Stomach (tissue), 8 donors: ENCODE measurements at regions not wholly inside any gene's neighbourhood (a gene's known extent, or its start where the extent isn't known, plus 50 kb on each side); places are given as distances from the start of the nearest gene placed in this dataset.

ENCODE experiments used
- DNase-seq, 2 donors: peaks; one replicate each; pipeline versions ENCODE4 v3.0.0 to v3.0.0-alpha.2; 2013 to 2019
- H3K27ac ChIP-seq, 5 donors: fragments of 200-600 bp in 4 of 5; sonication (generic) in 4 of 5; one replicate each; pipeline ENCODE4 v1.5.1; 2013 to 2019; ENCODE audit warnings: mild to moderate bottlenecking in 1 of 5, moderate library complexity in 1 of 5
- H3K27me3 ChIP-seq, 3 donors: fragments of 200-600 bp; sonication (generic); one replicate each; pipeline ENCODE4 v1.5.1; 2017 to 2019; ENCODE audit warnings: mixed run types in 1 of 3
- H3K36me3 ChIP-seq, 4 donors: fragments of 200-600 bp; sonication (generic); 1 replicate in 3 of 4; 2 replicates in 1 of 4; pipeline ENCODE4 v1.5.1; 2016 to 2019
- H3K4me1 ChIP-seq, 4 donors: fragments of 200-600 bp; sonication (generic); one replicate each; pipeline ENCODE4 v1.5.1; 2016 to 2019
- H3K4me3 ChIP-seq, 4 donors: fragments of 200-600 bp; sonication (generic) in 3 of 4; one replicate each; pipeline ENCODE4 v1.5.1; 2016 to 2019; ENCODE audit warnings: mild to moderate bottlenecking in 1 of 4
- H3K9me3 ChIP-seq, 4 donors: fragments of 200-600 bp; sonication (generic); one replicate each; pipeline ENCODE4 v1.5.1; 2016 to 2019
- CTCF ChIP-seq, 7 experiments: fragments of 450-650 bp in 4 of 7; fragments of 200-600 bp in 3 of 7; sonication (generic) in 3 of 7; IDR thresholded peaks; one replicate each; pipeline ENCODE4 v1.5.1; 2016 to 2019; ENCODE audit warnings: antibody characterized with exemption in 7 of 7, control low read depth in 2 of 7, mild to moderate bottlenecking in 1 of 7
- EP300 ChIP-seq: sonication (generic); formaldehyde crosslinking; IDR thresholded peaks from one replicate; pipeline ENCODE4 v1.6.1; 2017; ENCODE audit warnings: antibody characterized with exemption
- POLR2A ChIP-seq, 4 donors: fragments of 450-650 bp; IDR thresholded peaks; one replicate each; pipeline ENCODE4 v1.6.1; 2016; ENCODE audit warnings: antibody characterized with exemption in 4 of 4, control low read depth in 2 of 4, mild to moderate bottlenecking in 1 of 4, moderate library complexity in 1 of 4
- POLR2AphosphoS5 ChIP-seq, 3 donors: sonication (generic); formaldehyde crosslinking; IDR thresholded peaks; one replicate each; pipeline ENCODE4 v1.6.1; 2016; ENCODE audit warnings: antibody characterized with exemption in 3 of 3
- WGBS, 5 donors: extraction: QIAGEN DNeasy Blood & Tissue Kit in 3 of 5; methylation state at CpG; one replicate each; pipeline versions ENCODE4 v1.1.5 to v1.1.7; 2013 to 2018; 5-methylcytosine and 5-hydroxymethylcytosine counted together
- intact Hi-C: fragments of 100-400 bp; cut with DNase I; formaldehyde crosslinking; loops from one replicate; pipeline ENCODE4 v1.15.1; 2023; ENCODE audit warnings: low total_unique reads
- donor health status: healthy with polysubstance abuse.
- donor health status: Bipolar disorder and iron deficiency.
- donor health status: healthy.

GRCh38 chr12:84802161-84802560 lies 110.4 kb downstream of the SLC6A15 start:
- no peaks in the 10 kb centered on the region for H3K27me3 ChIP-seq
- H3K4me3 ChIP-seq: no peak overlapping the region
- intact Hi-C loops: no loop called here
- H3K27ac ChIP-seq: no peak overlapping the region
- DNase-seq: peak in 1 of 2 donors; percentile 12
- no peaks in the 10 kb centered on the region for H3K36me3 ChIP-seq
- no peaks in the 10 kb centered on the region for H3K9me3 ChIP-seq
- no peak for TF ChIP-seq POLR2A (IDR thresholded peaks at IDR 0.05)
- no peak for TF ChIP-seq EP300
- TF ChIP-seq CTCF (IDR thresholded peaks at IDR 0.05): no peak
- no peak for TF ChIP-seq POLR2AphosphoS5 (IDR thresholded peaks at IDR 0.05)
- H3K4me1 ChIP-seq: no peaks in the 10 kb centered on the region

GRCh38 chr12:84793558-84794367 lies 118.8 kb downstream of the SLC6A15 start:
- no peaks in the 10 kb centered on the region for H3K27me3 ChIP-seq
- no peak for DNase-seq
- H3K9me3 ChIP-seq: no peaks in the 10 kb centered on the region
- H3K27ac ChIP-seq: no peak overlapping the region
- H3K4me1 ChIP-seq: no peaks in the 10 kb centered on the region
- no peaks in the 10 kb centered on the region for H3K36me3 ChIP-seq
- TF ChIP-seq POLR2AphosphoS5 (IDR thresholded peaks at IDR 0.05) (no peak), EP300 (no peak), CTCF (IDR thresholded peaks at IDR 0.05) (no peak), POLR2A (IDR thresholded peaks at IDR 0.05) (no peak)
- H3K4me3 ChIP-seq: no peak overlapping the region
- 77 to 88% (median 81%) methylated on average over 14 to 16 of the region's 16 CpGs for WGBS, 5 donors
- intact Hi-C loops: no loop called here

GRCh38 chr12:84791444-84791843 lies 121.2 kb downstream of the SLC6A15 start:
- Histone ChIP-seq H3K36me3 (no peaks in the 10 kb centered on the region), H3K27me3 (no peaks in the 10 kb centered on the region)

GRCh38 chr12:84789184-84789583 lies 123.4 kb downstream of the SLC6A15 start:
- H3K9me3 ChIP-seq: no peaks in the 10 kb centered on the region
- no peak for DNase-seq
- H3K27me3 ChIP-seq: no peaks in the 10 kb centered on the region
- no peak overlapping the region for H3K27ac ChIP-seq
- H3K36me3 ChIP-seq: no peaks in the 10 kb centered on the region
- TF ChIP-seq POLR2AphosphoS5 (IDR thresholded peaks at IDR 0.05): no peak
- TF ChIP-seq CTCF (IDR thresholded peaks at IDR 0.05): no peak
- TF ChIP-seq EP300: no peak
- TF ChIP-seq POLR2A (IDR thresholded peaks at IDR 0.05): no peak
- intact Hi-C loops: no loop called here
- H3K4me3 ChIP-seq: no peak overlapping the region
- no peaks in the 10 kb centered on the region for H3K4me1 ChIP-seq

More at GRCh38 chr12:84791444-84791843, 121.2 kb downstream of the SLC6A15 start:
- Histone ChIP-seq H3K27ac (no peak overlapping the region), H3K4me1 (no peaks in the 10 kb centered on the region), H3K4me3 (no peak overlapping the region), H3K9me3 (no peaks in the 10 kb centered on the region)
- no peak for DNase-seq
- TF ChIP-seq POLR2A (IDR thresholded peaks at IDR 0.05) (no peak), POLR2AphosphoS5 (IDR thresholded peaks at IDR 0.05) (no peak)
- intact Hi-C loops: no loop called here

- WGBS, 5 donors: 48 to 73% (median 64%) methylated on average over 2 of the region's 2 CpGs
- TF ChIP-seq CTCF (IDR thresholded peaks at IDR 0.05): no peak
- no peak for TF ChIP-seq POLR2A (IDR thresholded peaks at IDR 0.05)
- no peak for TF ChIP-seq EP300
- no peak for TF ChIP-seq POLR2AphosphoS5 (IDR thresholded peaks at IDR 0.05)
These were observed 125.3 kb downstream of the SLC6A15 start for GRCh38 chr12:84787253-84787652.

More at GRCh38 chr12:84787253-84787652, 125.3 kb downstream of the SLC6A15 start:
- intact Hi-C loops: no loop called here
- Histone ChIP-seq H3K36me3 (no peaks in the 10 kb centered on the region), H3K9me3 (no peaks in the 10 kb centered on the region), H3K27me3 (no peaks in the 10 kb centered on the region), H3K4me1 (no peaks in the 10 kb centered on the region), H3K4me3 (no peak overlapping the region), H3K27ac (no peak overlapping the region)
- DNase-seq: no peak
